Nephron progenitor cell (in vitro differentiated cells): ENCODE measurements at regions not wholly inside any gene's neighbourhood (a gene's known extent, or its start where the extent isn't known, plus 50 kb on each side); places are given as distances from the start of the nearest gene placed in this dataset.
A peak's percentile ranks its signal among the peaks of the same experiment; 100 is the strongest.

Experiments
- DNase-seq: peaks from one replicate; pipeline ENCODE4 v3.0.0; 2021
- H3K27ac Mint-ChIP-seq: 2 replicates; pipeline ENCODE4 v1.8.0; 2021; ENCODE audit warnings: mild to moderate bottlenecking, moderate library complexity, mixed read lengths
- H3K27me3 Mint-ChIP-seq: 2 replicates; pipeline ENCODE4 v1.8.0; 2021; ENCODE audit warnings: mild to moderate bottlenecking, low read depth, mixed read lengths; ENCODE audit not compliant: poor library complexity
- H3K36me3 Mint-ChIP-seq: 2 replicates; pipeline ENCODE4 v1.8.0; 2021; ENCODE audit warnings: low read depth, mixed read lengths
- H3K4me1 Mint-ChIP-seq: 2 replicates; pipeline ENCODE4 v1.8.0; 2021; ENCODE audit warnings: mixed read lengths
- H3K4me3 Mint-ChIP-seq: 2 replicates; pipeline ENCODE4 v1.8.0; 2021; ENCODE audit warnings: mild to moderate bottlenecking, moderate library complexity, mixed read lengths
- H3K9me3 Mint-ChIP-seq: 2 replicates; pipeline ENCODE4 v1.8.0; 2021; ENCODE audit warnings: mild to moderate bottlenecking, moderate library complexity, mixed read lengths
- TF ChIP-seq, protein P1 (sequence below): fragments of 200-600 bp; sonication (generic); IDR thresholded peaks from 2 replicates; pipeline ENCODE4 v1.5.0; 2021; ENCODE audit warnings: antibody characterized with exemption

- TF ChIP-seq, protein P1, sequence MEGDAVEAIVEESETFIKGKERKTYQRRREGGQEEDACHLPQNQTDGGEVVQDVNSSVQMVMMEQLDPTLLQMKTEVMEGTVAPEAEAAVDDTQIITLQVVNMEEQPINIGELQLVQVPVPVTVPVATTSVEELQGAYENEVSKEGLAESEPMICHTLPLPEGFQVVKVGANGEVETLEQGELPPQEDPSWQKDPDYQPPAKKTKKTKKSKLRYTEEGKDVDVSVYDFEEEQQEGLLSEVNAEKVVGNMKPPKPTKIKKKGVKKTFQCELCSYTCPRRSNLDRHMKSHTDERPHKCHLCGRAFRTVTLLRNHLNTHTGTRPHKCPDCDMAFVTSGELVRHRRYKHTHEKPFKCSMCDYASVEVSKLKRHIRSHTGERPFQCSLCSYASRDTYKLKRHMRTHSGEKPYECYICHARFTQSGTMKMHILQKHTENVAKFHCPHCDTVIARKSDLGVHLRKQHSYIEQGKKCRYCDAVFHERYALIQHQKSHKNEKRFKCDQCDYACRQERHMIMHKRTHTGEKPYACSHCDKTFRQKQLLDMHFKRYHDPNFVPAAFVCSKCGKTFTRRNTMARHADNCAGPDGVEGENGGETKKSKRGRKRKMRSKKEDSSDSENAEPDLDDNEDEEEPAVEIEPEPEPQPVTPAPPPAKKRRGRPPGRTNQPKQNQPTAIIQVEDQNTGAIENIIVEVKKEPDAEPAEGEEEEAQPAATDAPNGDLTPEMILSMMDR = no peak
- Mint-ChIP-seq H3K4me3 (no peak overlapping the region), H3K27me3 (peaks cover 5% of the 10 kb centered on the region), H3K27ac (no peak overlapping the region), H3K36me3 (peaks cover 7% of the 10 kb centered on the region), H3K4me1 (peaks cover 8% of the 10 kb centered on the region), H3K9me3 (peaks cover 20% of the 10 kb centered on the region)
- DNase-seq = no peak
Measured at GRCh38 chr6:155854787-155855186, 399.1 kb upstream of the NOX3 start.

DNA sequence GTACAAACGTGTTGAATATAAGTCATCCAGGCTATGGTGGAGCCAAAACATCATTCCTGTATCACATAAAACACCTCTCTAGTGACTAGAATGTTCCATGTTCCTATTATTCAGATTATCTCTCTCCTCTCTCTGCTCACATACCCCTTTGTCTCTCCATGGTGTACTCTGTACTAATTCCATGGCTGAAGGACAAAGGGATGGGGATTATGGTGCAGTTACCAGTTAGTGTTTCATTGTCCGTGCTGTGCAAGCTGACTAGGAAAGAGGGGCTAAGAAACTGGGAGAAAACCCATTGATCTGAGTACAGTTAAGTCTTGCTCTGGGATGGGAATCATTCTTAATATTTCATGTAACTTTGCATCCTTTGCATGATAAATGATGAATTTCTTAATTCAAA, 397.4 kb upstream of the NOX3 start:
- Mint-ChIP-seq H3K9me3 (peaks cover 2% of the 10 kb centered on the region), H3K4me3 (no peak overlapping the region), H3K27ac (no peak overlapping the region), H3K4me1 (peaks cover 13% of the 10 kb centered on the region), H3K27me3 (peaks cover 2% of the 10 kb centered on the region), H3K36me3 (no peaks in the 10 kb centered on the region)
- DNase-seq = no peak
- TF ChIP-seq, protein P1 = no peak

- no peaks in the 10 kb centered on the region for H3K36me3 Mint-ChIP-seq
- H3K4me3 Mint-ChIP-seq = no peak overlapping the region
- H3K9me3 Mint-ChIP-seq = peaks cover 12% of the 10 kb centered on the region
- TF ChIP-seq, protein P1 = no peak
- H3K27me3 Mint-ChIP-seq = no peaks in the 10 kb centered on the region
- DNase-seq = no peak
- peaks cover 13% of the 10 kb centered on the region for H3K4me1 Mint-ChIP-seq
- peak overlapping the region; percentile 73 for H3K27ac Mint-ChIP-seq
Measured at GRCh38 chr6:155850408-155850841, 394.8 kb upstream of the NOX3 start.

DNA sequence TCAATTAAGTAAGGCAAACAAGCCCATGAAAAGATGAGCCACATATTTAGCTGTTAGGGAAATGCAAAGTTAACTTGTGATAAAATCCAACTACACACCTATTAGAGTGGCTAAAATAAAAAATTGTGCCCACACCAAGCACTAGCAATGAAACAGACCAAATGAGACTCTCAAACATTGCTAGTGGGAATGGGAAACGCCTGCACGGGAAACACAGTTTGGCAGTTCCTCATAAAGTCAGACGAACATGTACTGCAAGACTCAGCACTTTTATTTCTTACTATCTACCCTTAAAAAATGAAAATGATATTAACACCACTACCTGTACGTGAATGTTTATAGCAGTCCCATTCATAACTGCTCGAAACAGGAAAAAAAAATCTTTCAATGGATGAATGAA, 392.1 kb upstream of the NOX3 start:
- no peaks in the 10 kb centered on the region for H3K27me3 Mint-ChIP-seq
- peaks cover 30% of the 10 kb centered on the region for H3K9me3 Mint-ChIP-seq
- TF ChIP-seq, protein P1 = no peak
- no peak for DNase-seq
- H3K36me3 Mint-ChIP-seq = peaks cover 7% of the 10 kb centered on the region
- H3K4me3 Mint-ChIP-seq = no peak overlapping the region
- peaks cover 13% of the 10 kb centered on the region for H3K4me1 Mint-ChIP-seq
- H3K27ac Mint-ChIP-seq = no peak overlapping the region

GRCh38 chr6:155837474-155837873, 381.8 kb upstream of the NOX3 start:
- no peaks in the 10 kb centered on the region for H3K27me3 Mint-ChIP-seq
- no peak for DNase-seq
- no peak overlapping the region for H3K4me3 Mint-ChIP-seq
- no peaks in the 10 kb centered on the region for H3K36me3 Mint-ChIP-seq
- TF ChIP-seq, protein P1 = no peak
- no peaks in the 10 kb centered on the region for H3K9me3 Mint-ChIP-seq
- no peaks in the 10 kb centered on the region for H3K4me1 Mint-ChIP-seq
- H3K27ac Mint-ChIP-seq = no peak overlapping the region

GRCh38 chr6:155832596-155832995, 377.0 kb upstream of the NOX3 start:
- no peak overlapping the region for H3K27ac Mint-ChIP-seq
- H3K27me3 Mint-ChIP-seq = no peaks in the 10 kb centered on the region
- no peak overlapping the region for H3K4me3 Mint-ChIP-seq
- no peaks in the 10 kb centered on the region for H3K36me3 Mint-ChIP-seq
- no peak for DNase-seq
- TF ChIP-seq, protein P1 = no peak
- H3K9me3 Mint-ChIP-seq = no peaks in the 10 kb centered on the region
- no peaks in the 10 kb centered on the region for H3K4me1 Mint-ChIP-seq
